CD4-positive, alpha-beta T cell treated with Interleukin-4 for 1 hour (primary cell): ENCODE measurements at regions not wholly inside any gene's neighbourhood (a gene's known extent, or its start where the extent isn't known, plus 50 kb on each side); places are given as distances from the start of the nearest gene placed in this dataset.

ENCODE experiments used
- DNase-seq, 2 donors: peaks; one replicate each; pipeline ENCODE4 v3.0.0-alpha.2; 2020 to 2022

DNA sequence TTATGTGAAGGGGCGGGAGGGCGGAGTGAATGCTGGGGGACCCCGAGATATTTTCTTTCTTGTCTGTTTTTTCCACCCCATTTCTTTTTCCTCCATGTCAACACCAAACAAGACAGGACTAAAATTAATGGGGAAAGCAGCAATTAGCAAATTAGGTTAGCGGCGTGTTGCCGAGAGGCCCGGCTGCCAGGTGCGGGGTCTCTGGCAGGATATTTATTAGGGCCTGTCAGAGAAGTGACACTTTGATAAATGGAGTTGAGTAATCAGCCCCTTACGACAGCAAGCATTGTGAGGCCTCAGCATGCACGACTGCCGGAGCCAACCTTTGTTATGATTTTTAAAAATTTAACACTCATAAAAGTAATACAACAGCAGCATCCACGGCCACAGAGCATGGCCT lies 193.8 kb downstream of the DHX35 start:
- no peak for DNase-seq

- no peak for DNase-seq
Measured at GRCh38 chr20:39152742-39153141, 190.6 kb downstream of the DHX35 start.

- no peak for DNase-seq
Measured at GRCh38 chr20:39152126-39152525, 190.0 kb downstream of the DHX35 start.

- DNase-seq: no peak
Measured at GRCh38 chr20:39150501-39150900, 188.4 kb downstream of the DHX35 start.

- DNase-seq: no peak
Measured at GRCh38 chr20:39146394-39146793, 184.2 kb downstream of the DHX35 start.

DNA sequence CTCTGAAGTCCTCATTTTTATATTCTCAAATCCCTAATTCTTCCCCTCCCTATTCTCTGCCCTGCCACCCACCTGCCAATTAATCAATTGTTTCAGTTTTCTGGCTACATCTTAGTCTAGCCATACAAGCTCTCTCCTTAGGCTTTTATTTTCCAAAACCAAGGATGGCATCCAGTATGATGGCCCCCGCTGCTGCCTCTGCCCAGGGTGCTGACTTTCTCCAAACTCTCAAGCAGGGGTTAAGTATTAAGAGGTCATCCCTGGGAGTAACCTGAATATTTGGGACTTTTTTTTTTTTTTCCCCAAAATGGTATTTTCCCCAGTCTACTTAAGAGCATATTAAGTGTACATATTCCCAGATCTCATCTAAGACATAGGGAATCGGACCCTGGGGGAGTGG lies 183.8 kb downstream of the DHX35 start:
- no peak for DNase-seq

DNA sequence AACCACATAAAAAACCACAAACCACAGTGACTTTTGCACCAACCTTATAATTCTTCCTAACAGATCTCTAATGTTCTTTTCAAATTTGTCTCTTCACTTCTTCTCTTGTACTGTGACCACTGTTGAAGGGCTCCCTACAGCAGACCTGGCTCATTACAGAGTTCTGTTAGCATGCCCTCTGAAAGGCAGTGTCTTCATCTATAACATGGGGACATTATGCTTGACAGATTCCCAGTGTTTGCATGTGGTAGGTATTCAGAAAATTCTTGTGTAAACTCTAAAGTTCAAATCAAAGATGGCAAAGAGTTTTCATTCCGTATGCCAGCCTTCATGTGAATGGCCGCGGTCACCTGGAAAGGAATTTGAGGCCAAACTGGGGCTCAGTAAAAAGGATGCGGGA lies 182.6 kb downstream of the DHX35 start:
- DNase-seq: no peak

GRCh38 chr20:39142407-39143096 lies 180.4 kb downstream of the DHX35 start:
- no peak for DNase-seq

DNA sequence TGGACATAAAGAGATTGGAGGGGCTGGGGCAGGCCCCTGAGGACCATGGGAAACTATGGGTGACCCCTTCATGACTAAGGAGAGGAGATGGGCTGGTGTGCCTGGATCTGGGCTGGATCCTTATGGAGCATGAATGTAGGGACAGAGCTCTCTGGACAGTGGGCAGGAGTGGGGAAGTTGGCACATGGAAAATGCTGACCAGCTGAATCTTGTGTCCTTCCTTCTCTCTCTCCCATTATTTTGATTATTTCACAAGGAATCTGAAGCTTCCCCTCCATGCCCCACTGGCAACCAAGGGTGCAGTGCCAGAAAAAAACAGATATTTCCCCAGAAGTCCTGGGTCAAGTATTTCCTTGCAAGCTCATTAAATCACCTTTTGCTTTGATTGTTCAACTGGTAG lies 175.2 kb downstream of the DHX35 start:
- no peak for DNase-seq

- DNase-seq: no peak
Measured at GRCh38 chr20:39136798-39137197, 174.7 kb downstream of the DHX35 start.

- DNase-seq: no peak
Measured at GRCh38 chr20:39135885-39136544, 173.9 kb downstream of the DHX35 start.

GRCh38 chr20:39133201-39133600 lies 171.1 kb downstream of the DHX35 start:
- DNase-seq: no peak

DNA sequence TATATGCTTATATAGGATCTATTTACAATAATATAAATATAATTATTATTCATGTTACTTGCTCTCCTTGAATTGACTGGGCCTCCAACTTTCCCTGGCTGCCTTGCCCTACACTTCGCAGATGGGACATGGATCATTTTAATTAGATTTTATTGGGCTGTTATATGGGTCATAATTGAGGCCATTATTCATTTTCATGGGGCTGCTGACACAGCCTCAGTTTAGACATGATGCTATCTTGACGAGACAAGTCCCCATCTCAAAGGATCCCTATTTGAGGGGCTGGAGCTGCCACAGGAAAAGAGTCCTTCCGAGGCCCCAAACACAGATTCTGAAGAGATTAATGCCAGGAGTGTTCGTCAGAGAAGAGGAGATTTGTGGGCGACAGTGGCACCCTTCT lies 170.4 kb downstream of the DHX35 start:
- DNase-seq: no peak

- DNase-seq: no peak
Measured at GRCh38 chr20:39132093-39132492, 169.9 kb downstream of the DHX35 start.

- no peak for DNase-seq
Measured at GRCh38 chr20:39130627-39131026, 168.5 kb downstream of the DHX35 start.

DNA sequence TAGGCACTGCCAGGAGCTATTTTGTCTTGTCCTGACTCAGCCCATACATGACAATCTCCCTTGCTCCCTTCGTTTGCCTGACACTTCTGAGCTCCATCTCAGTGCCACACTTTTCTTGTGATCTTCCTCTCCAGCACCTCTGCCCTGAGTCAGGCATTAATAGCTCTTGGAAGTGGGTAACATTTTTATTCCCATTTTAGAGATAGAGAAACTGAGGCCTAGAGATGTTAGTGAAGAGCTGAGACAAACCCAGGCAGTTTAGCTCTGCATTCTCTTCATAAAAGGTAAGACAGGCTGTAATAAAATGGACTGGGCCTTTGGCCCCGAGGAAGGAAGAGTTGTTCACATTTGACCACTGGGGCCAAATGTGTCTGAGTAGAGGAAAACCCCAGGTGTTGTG lies 167.4 kb downstream of the DHX35 start:
- no peak for DNase-seq

GRCh38 chr20:39124064-39124463 lies 161.9 kb downstream of the DHX35 start:
- no peak for DNase-seq

GRCh38 chr20:39123185-39123557 lies 161.0 kb downstream of the DHX35 start:
- no peak for DNase-seq

DNA sequence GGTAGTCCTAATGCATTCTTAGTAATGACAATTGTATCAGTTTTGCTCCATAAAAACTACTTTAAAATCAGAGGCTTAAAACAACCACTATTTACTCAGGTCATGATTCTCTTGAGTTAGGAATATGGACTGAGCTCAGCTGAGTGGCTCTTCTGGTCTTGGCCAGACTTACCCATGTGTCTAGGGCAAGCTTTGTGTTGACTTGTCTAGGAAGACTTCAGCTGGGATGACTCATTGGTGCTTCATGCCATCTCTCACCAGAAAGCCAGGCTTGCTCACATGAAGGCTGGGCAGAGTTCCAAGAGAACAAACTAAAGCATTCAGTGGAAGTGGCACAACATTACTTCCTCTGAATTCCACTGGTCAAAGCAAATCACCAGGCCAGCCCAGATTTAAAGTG lies 155.3 kb downstream of the DHX35 start:
- DNase-seq: no peak

- DNase-seq: no peak
Measured at GRCh38 chr20:39116020-39116419, 153.9 kb downstream of the DHX35 start.

- DNase-seq: no peak
Measured at GRCh38 chr20:39112178-39112743, 150.1 kb downstream of the DHX35 start.

- DNase-seq: no peak
Measured at GRCh38 chr20:39111359-39112177, 149.4 kb downstream of the DHX35 start.

- DNase-seq: no peak
Measured at GRCh38 chr20:39110819-39111136, 148.6 kb downstream of the DHX35 start.
